Astrocyte (in vitro differentiated cells and primary cell): ENCODE measurements at regions not wholly inside any gene's neighbourhood (a gene's known extent, or its start where the extent isn't known, plus 50 kb on each side); places are given as distances from the start of the nearest gene placed in this dataset.
A peak's percentile ranks its signal among the peaks of the same experiment; 100 is the strongest.

Experiments
- DNase-seq: peaks from one replicate; pipeline ENCODE4 v3.0.0-alpha.2; 2010; ENCODE audit warnings: low read depth
- FAIRE-seq: peaks from 2 replicates; lab custom pipeline; 2011; peaks lifted over from hg19 to GRCh38; lab: Jason Lieb, UNC
- H2AFZ ChIP-seq: 2 replicates; pipeline ENCODE4 v1.6.0; 2012; ENCODE audit warnings: low read depth, low read length, inconsistent platforms
- H3K27ac ChIP-seq: 2 replicates; pipeline ENCODE4 v1.5.1; 2011; ENCODE audit warnings: low read depth, low read length, inconsistent platforms
- H3K27me3 ChIP-seq: 2 replicates; pipeline ENCODE4 v1.6.0; 2011; ENCODE audit warnings: low read length, inconsistent platforms; ENCODE audit not compliant: insufficient read depth
- H3K36me3 ChIP-seq: 2 replicates; pipeline ENCODE4 v1.5.1; 2011; ENCODE audit warnings: low read length, inconsistent platforms; ENCODE audit not compliant: insufficient read depth
- H3K4me1 ChIP-seq: 2 replicates; pipeline ENCODE4 v1.5.1; 2011; ENCODE audit warnings: low read length, inconsistent platforms; ENCODE audit not compliant: insufficient read depth
- H3K4me2 ChIP-seq: 2 replicates; pipeline ENCODE4 v1.6.0; 2012; ENCODE audit warnings: low read length, inconsistent platforms
- H3K4me3 ChIP-seq: 2 replicates; pipeline ENCODE4 v1.5.1; 2011; ENCODE audit warnings: low read depth, mild to moderate bottlenecking, low read length, inconsistent platforms; ENCODE audit not compliant: insufficient read depth
- H3K79me2 ChIP-seq: 2 replicates; pipeline ENCODE4 v1.6.0; 2012; ENCODE audit warnings: mild to moderate bottlenecking, low read length, inconsistent platforms; ENCODE audit not compliant: insufficient read depth
- H3K9ac ChIP-seq: 2 replicates; pipeline ENCODE4 v1.6.0; 2012; ENCODE audit warnings: mild to moderate bottlenecking, low read length, inconsistent platforms
- H3K9me3 ChIP-seq: 2 replicates; pipeline ENCODE4 v1.5.1; 2012; ENCODE audit warnings: low read depth, mild to moderate bottlenecking, low read length, inconsistent platforms; ENCODE audit not compliant: insufficient read depth
- H4K20me1 ChIP-seq: 2 replicates; pipeline ENCODE4 v1.6.0; 2012; ENCODE audit warnings: low read length, inconsistent platforms; ENCODE audit not compliant: insufficient read depth
- H3K27ac Mint-ChIP-seq: one replicate; pipeline ENCODE4 v1.8.0; 2021; ENCODE audit warnings: mild to moderate bottlenecking, mixed read lengths; ENCODE audit not compliant: unreplicated experiment
- H3K27me3 Mint-ChIP-seq: one replicate; pipeline ENCODE4 v1.8.0; 2021; ENCODE audit warnings: low read depth, mixed read lengths; ENCODE audit not compliant: unreplicated experiment
- H3K36me3 Mint-ChIP-seq: one replicate; pipeline ENCODE4 v1.8.0; 2021; ENCODE audit warnings: low read depth, mixed read lengths; ENCODE audit not compliant: unreplicated experiment
- H3K4me1 Mint-ChIP-seq: one replicate; pipeline ENCODE4 v1.8.0; 2021; ENCODE audit warnings: low read depth, mixed read lengths; ENCODE audit not compliant: unreplicated experiment
- H3K4me3 Mint-ChIP-seq: one replicate; pipeline ENCODE4 v1.8.0; 2021; ENCODE audit warnings: mild to moderate bottlenecking, moderate library complexity, mixed read lengths; ENCODE audit not compliant: unreplicated experiment
- H3K9me3 Mint-ChIP-seq: one replicate; pipeline ENCODE4 v1.8.0; 2021; ENCODE audit warnings: mild to moderate bottlenecking, mixed read lengths; ENCODE audit not compliant: unreplicated experiment
- EZH2 ChIP-seq: IDR thresholded peaks from 2 replicates; pipeline ENCODE4 v1.6.1; 2012; ENCODE audit warnings: mild to moderate bottlenecking, low read length, inconsistent platforms; ENCODE audit not compliant: insufficient read depth
- TF ChIP-seq, protein P1 (sequence below): IDR thresholded peaks from 2 replicates; pipeline ENCODE4 v1.5.1; 2011; ENCODE audit warnings: low read depth, mild to moderate bottlenecking, inconsistent platforms, low read length, moderate library complexity; ENCODE audit not compliant: insufficient read depth

- H3K36me3 ChIP-seq, result no peaks in the 10 kb centered on the region
- peaks cover 24% of the 10 kb centered on the region for H4K20me1 ChIP-seq
- H3K9me3 ChIP-seq, result no peaks in the 10 kb centered on the region
- H3K9me3 Mint-ChIP-seq, result no peaks in the 10 kb centered on the region
- no peak overlapping the region for H3K9ac ChIP-seq
- no peak overlapping the region for H3K27ac ChIP-seq
- no peak overlapping the region for H3K4me3 Mint-ChIP-seq
- no peaks in the 10 kb centered on the region for H3K27me3 ChIP-seq
- peaks cover 15% of the 10 kb centered on the region for H3K4me1 ChIP-seq
- H3K36me3 Mint-ChIP-seq, result no peaks in the 10 kb centered on the region
- DNase-seq (no peak), FAIRE-seq (no peak)
- H3K79me2 ChIP-seq, result peaks cover 48% of the 10 kb centered on the region
- no peak overlapping the region for H2AFZ ChIP-seq
- TF ChIP-seq EZH2, result no peak
- TF ChIP-seq, protein P1, sequence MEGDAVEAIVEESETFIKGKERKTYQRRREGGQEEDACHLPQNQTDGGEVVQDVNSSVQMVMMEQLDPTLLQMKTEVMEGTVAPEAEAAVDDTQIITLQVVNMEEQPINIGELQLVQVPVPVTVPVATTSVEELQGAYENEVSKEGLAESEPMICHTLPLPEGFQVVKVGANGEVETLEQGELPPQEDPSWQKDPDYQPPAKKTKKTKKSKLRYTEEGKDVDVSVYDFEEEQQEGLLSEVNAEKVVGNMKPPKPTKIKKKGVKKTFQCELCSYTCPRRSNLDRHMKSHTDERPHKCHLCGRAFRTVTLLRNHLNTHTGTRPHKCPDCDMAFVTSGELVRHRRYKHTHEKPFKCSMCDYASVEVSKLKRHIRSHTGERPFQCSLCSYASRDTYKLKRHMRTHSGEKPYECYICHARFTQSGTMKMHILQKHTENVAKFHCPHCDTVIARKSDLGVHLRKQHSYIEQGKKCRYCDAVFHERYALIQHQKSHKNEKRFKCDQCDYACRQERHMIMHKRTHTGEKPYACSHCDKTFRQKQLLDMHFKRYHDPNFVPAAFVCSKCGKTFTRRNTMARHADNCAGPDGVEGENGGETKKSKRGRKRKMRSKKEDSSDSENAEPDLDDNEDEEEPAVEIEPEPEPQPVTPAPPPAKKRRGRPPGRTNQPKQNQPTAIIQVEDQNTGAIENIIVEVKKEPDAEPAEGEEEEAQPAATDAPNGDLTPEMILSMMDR, result no peak
- H3K4me3 ChIP-seq, result no peak overlapping the region
- H3K4me1 Mint-ChIP-seq, result peaks cover 59% of the 10 kb centered on the region
- H3K27me3 Mint-ChIP-seq, result no peaks in the 10 kb centered on the region
- no peak overlapping the region for H3K4me2 ChIP-seq
- H3K27ac Mint-ChIP-seq, result peak overlapping the region; percentile 63
Observed at GRCh38 chr5:124671193-124671592, 75.2 kb downstream of the ZNF608 start.

- H3K4me1 ChIP-seq, result peaks cover 15% of the 10 kb centered on the region
- no peak overlapping the region for H3K9ac ChIP-seq
- no peaks in the 10 kb centered on the region for H3K27me3 Mint-ChIP-seq
- H3K36me3 ChIP-seq, result no peaks in the 10 kb centered on the region
- no peak for DNase-seq
- H3K4me3 Mint-ChIP-seq, result no peak overlapping the region
- H2AFZ ChIP-seq, result no peak overlapping the region
- peaks cover 48% of the 10 kb centered on the region for H3K79me2 ChIP-seq
- no peak for FAIRE-seq
- TF ChIP-seq, protein P1, result no peak
- no peak for TF ChIP-seq EZH2
- H3K4me1 Mint-ChIP-seq, result peaks cover 59% of the 10 kb centered on the region
- H3K4me2 ChIP-seq, result peak overlapping the region; percentile 19
- peaks cover 24% of the 10 kb centered on the region for H4K20me1 ChIP-seq
- peak overlapping the region; percentile 63 for H3K27ac Mint-ChIP-seq
- no peaks in the 10 kb centered on the region for H3K9me3 Mint-ChIP-seq
- no peaks in the 10 kb centered on the region for H3K9me3 ChIP-seq
- no peaks in the 10 kb centered on the region for H3K36me3 Mint-ChIP-seq
- H3K4me3 ChIP-seq, result no peak overlapping the region
- no peak overlapping the region for H3K27ac ChIP-seq
- no peaks in the 10 kb centered on the region for H3K27me3 ChIP-seq
Observed at GRCh38 chr5:124670722-124671184, 75.7 kb downstream of the ZNF608 start.

- peaks cover 24% of the 10 kb centered on the region for H4K20me1 ChIP-seq
- Mint-ChIP-seq H3K27ac (peak overlapping the region; percentile 63), H3K27me3 (no peaks in the 10 kb centered on the region), H3K4me1 (peaks cover 60% of the 10 kb centered on the region), H3K9me3 (no peaks in the 10 kb centered on the region), H3K4me3 (no peak overlapping the region), H3K36me3 (no peaks in the 10 kb centered on the region)
- no peak overlapping the region for H3K4me3 ChIP-seq
- peaks cover 48% of the 10 kb centered on the region for H3K79me2 ChIP-seq
- no peak overlapping the region for H3K27ac ChIP-seq
- FAIRE-seq (no peak), DNase-seq (peak; percentile 77)
- peak overlapping the region; percentile 19 for H3K4me2 ChIP-seq
- no peak overlapping the region for H3K9ac ChIP-seq
- no peaks in the 10 kb centered on the region for H3K9me3 ChIP-seq
- H2AFZ ChIP-seq, result no peak overlapping the region
- H3K27me3 ChIP-seq, result no peaks in the 10 kb centered on the region
- TF ChIP-seq, protein P1, result no peak
- no peak for TF ChIP-seq EZH2
- no peaks in the 10 kb centered on the region for H3K36me3 ChIP-seq
- peaks cover 15% of the 10 kb centered on the region for H3K4me1 ChIP-seq
Observed at GRCh38 chr5:124669956-124670721, 76.3 kb downstream of the ZNF608 start.
